MCF 10A (cell line): ENCODE measurements at regions not wholly inside any gene's neighbourhood (a gene's known extent, or its start where the extent isn't known, plus 50 kb on each side); places are given as distances from the start of the nearest gene placed in this dataset.
"Not testable (repeated sequence)": the region's sequence is repeated elsewhere in the genome, so short reads cannot be mapped to it uniquely, and the experiment has no call there.

ENCODE experiments used
- BruUV-seq: library from RNA; stranded (reverse); fragments of 400-500 nt; replicated peaks from 2 replicates; lab custom pipeline; 2021; lab: Mats Ljungman, UMichigan
- CTCF ChIA-PET: fragments of 300-600 bp; sonication (Branson Sonifier 250); formaldehyde crosslinking; extraction: SDS; loops from one replicate; lab custom pipeline; 2021; ENCODE audit warnings: antibody characterized with exemption, inconsistent platforms; lab: Yijun Ruan, JAX
- POLR2A ChIA-PET: fragments of 300-600, 350-650 bp; sonication (Branson Sonifier 250); formaldehyde crosslinking; extraction: SDS; loops from one replicate; lab custom pipeline; 2020; ENCODE audit warnings: antibody characterized with exemption, inconsistent platforms; lab: Yijun Ruan, JAX
- DNase-seq: peaks from one replicate; pipeline ENCODE4 v3.0.0-alpha.2; 2018; ENCODE audit not compliant: unreplicated experiment
- H3K27ac Mint-ChIP-seq: one replicate; pipeline ENCODE4 v1.8.0; 2022; ENCODE audit warnings: mild to moderate bottlenecking, low read depth, mixed read lengths; ENCODE audit not compliant: unreplicated experiment
- H3K27me3 Mint-ChIP-seq: one replicate; pipeline ENCODE4 v1.8.0; 2022; ENCODE audit warnings: mixed read lengths; ENCODE audit not compliant: insufficient read depth, unreplicated experiment
- H3K36me3 Mint-ChIP-seq: one replicate; pipeline ENCODE4 v1.8.0; 2022; ENCODE audit warnings: mild to moderate bottlenecking, moderate library complexity, mixed read lengths; ENCODE audit not compliant: insufficient read depth, unreplicated experiment
- H3K4me1 Mint-ChIP-seq: one replicate; pipeline ENCODE4 v1.8.0; 2022; ENCODE audit warnings: mixed read lengths; ENCODE audit not compliant: insufficient read depth, unreplicated experiment
- H3K4me3 Mint-ChIP-seq: one replicate; pipeline ENCODE4 v1.8.0; 2022; ENCODE audit warnings: mild to moderate bottlenecking, moderate library complexity, mixed read lengths; ENCODE audit not compliant: unreplicated experiment
- H3K9me3 Mint-ChIP-seq: one replicate; pipeline ENCODE4 v1.8.0; 2022; ENCODE audit warnings: mixed read lengths; ENCODE audit not compliant: unreplicated experiment
- CTCF ChIP-seq: fragments of 200-600 bp; IDR thresholded peaks from one replicate; pipeline ENCODE4 v1.8.0; 2022; ENCODE audit warnings: antibody characterized with exemption, mild to moderate bottlenecking; ENCODE audit not compliant: unreplicated experiment
- intact Hi-C: fragments of 100-400 bp; cut with micrococcal nuclease; formaldehyde crosslinking; loops from 2 replicates; pipeline ENCODE4 v1.14.1; 2022

- POLR2A ChIA-PET, H3K36me3 Mint-ChIP-seq, H3K4me3 Mint-ChIP-seq, H3K4me1 Mint-ChIP-seq, DNase-seq, intact Hi-C loops, BruUV-seq, H3K27ac Mint-ChIP-seq, CTCF ChIA-PET: not testable (repeated sequence)
- peaks cover 13% of the 10 kb centered on the region for H3K9me3 Mint-ChIP-seq
- peaks cover 21% of the 10 kb centered on the region for H3K27me3 Mint-ChIP-seq
Observed at GRCh38 chr4:3631544-3632266, 99.5 kb upstream of the LRPAP1 start.

GRCh38 chr4:3630598-3631543 is 98.6 kb upstream of the LRPAP1 start:
- peaks cover 6% of the 10 kb centered on the region for H3K9me3 Mint-ChIP-seq

GRCh38 chr4:3630136-3630597 is 97.9 kb upstream of the LRPAP1 start:
- no peaks in the 10 kb centered on the region for H3K36me3 Mint-ChIP-seq
- BruUV-seq, result no TSS peak
- intact Hi-C loops, result no loop called here
- H3K27ac Mint-ChIP-seq, result no peak overlapping the region
- no peaks in the 10 kb centered on the region for H3K4me1 Mint-ChIP-seq
- no peak overlapping the region for H3K4me3 Mint-ChIP-seq
- ChIA-PET CTCF (no interaction called here), POLR2A (no interaction called here)
- peaks cover 14% of the 10 kb centered on the region for H3K27me3 Mint-ChIP-seq
- peaks cover 6% of the 10 kb centered on the region for H3K9me3 Mint-ChIP-seq
- DNase-seq, result no peak
- no peak for TF ChIP-seq CTCF

More at GRCh38 chr4:3630598-3631543, 98.6 kb upstream of the LRPAP1 start:
- Mint-ChIP-seq H3K4me3 (no peak overlapping the region), H3K4me1 (no peaks in the 10 kb centered on the region), H3K27me3 (peaks cover 14% of the 10 kb centered on the region), H3K36me3 (no peaks in the 10 kb centered on the region), H3K27ac (no peak overlapping the region)
- POLR2A ChIA-PET, result no interaction called here
- DNase-seq, result no peak
- CTCF ChIA-PET, result no interaction called here
- BruUV-seq, result no TSS peak
- intact Hi-C loops, result no loop called here
- TF ChIP-seq CTCF, result no peak

- H3K36me3 Mint-ChIP-seq, result no peaks in the 10 kb centered on the region
- ChIA-PET POLR2A (no interaction called here), CTCF (no interaction called here)
- peaks cover 14% of the 10 kb centered on the region for H3K27me3 Mint-ChIP-seq
- no peak for TF ChIP-seq CTCF
- intact Hi-C loops, result no loop called here
- no peak overlapping the region for H3K27ac Mint-ChIP-seq
- DNase-seq, result no peak
- no TSS peak for BruUV-seq
- H3K9me3 Mint-ChIP-seq, result peaks cover 6% of the 10 kb centered on the region
- H3K4me1 Mint-ChIP-seq, result no peaks in the 10 kb centered on the region
- H3K4me3 Mint-ChIP-seq, result no peak overlapping the region
Observed at GRCh38 chr4:3629665-3630064, 97.4 kb upstream of the LRPAP1 start.

GRCh38 chr4:3629176-3629575 is 97.0 kb upstream of the LRPAP1 start:
- H3K4me3 Mint-ChIP-seq, H3K4me1 Mint-ChIP-seq, intact Hi-C loops, H3K27ac Mint-ChIP-seq, H3K9me3 Mint-ChIP-seq, DNase-seq, BruUV-seq, CTCF ChIA-PET, POLR2A ChIA-PET, H3K36me3 Mint-ChIP-seq: not testable (repeated sequence)
- peaks cover 14% of the 10 kb centered on the region for H3K27me3 Mint-ChIP-seq
